ENCODE measurements at regions not wholly inside any gene's neighbourhood (a gene's known extent, or its start where the extent isn't known, plus 50 kb on each side); places are given as distances from the start of the nearest gene placed in this dataset.
"Not testable (repeated sequence)": the region's sequence is repeated elsewhere in the genome, so short reads cannot be mapped to it uniquely, and the experiment has no call there.

GRCh38 chr9:39463696-39464095 lies 108.2 kb downstream of the SPATA31A1 start:
- TF ChIP-seq CTCF, EP300 (IDR thresholded peaks at IDR 0.05): not testable (repeated sequence)
